ENCODE measurements at regions not wholly inside any gene's neighbourhood (a gene's known extent, or its start where the extent isn't known, plus 50 kb on each side); places are given as distances from the start of the nearest gene placed in this dataset.

DNA sequence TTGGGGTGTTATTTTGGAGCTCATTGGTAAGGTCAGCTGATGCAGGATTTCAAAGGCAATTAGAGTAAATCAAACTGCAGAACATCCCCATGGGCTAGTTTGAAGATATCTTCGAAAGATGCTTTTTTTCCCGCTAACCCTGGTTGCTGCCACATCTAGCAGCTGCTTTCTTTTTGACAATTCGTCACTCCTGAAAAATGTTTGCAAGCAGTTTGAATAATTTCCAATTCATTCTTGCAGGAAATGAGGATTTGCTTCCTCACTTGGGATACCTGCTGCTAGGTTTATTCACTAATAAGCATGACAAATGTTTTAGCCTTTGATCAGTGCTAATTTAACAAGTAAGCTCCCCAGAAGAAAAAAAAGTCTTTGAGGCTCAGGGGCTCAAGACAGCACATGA is 649.6 kb upstream of the RORB start:
- H3K4me3 ChIP-seq (ENCODE audit: low read depth, low read length): no peak overlapping the region
- TF ChIP-seq, protein P1, sequence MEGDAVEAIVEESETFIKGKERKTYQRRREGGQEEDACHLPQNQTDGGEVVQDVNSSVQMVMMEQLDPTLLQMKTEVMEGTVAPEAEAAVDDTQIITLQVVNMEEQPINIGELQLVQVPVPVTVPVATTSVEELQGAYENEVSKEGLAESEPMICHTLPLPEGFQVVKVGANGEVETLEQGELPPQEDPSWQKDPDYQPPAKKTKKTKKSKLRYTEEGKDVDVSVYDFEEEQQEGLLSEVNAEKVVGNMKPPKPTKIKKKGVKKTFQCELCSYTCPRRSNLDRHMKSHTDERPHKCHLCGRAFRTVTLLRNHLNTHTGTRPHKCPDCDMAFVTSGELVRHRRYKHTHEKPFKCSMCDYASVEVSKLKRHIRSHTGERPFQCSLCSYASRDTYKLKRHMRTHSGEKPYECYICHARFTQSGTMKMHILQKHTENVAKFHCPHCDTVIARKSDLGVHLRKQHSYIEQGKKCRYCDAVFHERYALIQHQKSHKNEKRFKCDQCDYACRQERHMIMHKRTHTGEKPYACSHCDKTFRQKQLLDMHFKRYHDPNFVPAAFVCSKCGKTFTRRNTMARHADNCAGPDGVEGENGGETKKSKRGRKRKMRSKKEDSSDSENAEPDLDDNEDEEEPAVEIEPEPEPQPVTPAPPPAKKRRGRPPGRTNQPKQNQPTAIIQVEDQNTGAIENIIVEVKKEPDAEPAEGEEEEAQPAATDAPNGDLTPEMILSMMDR (IDR thresholded peaks at IDR 0.05; ENCODE audit: borderline replicate concordance, insufficient read depth, low read depth, low read length): no peak

GRCh38 chr9:73853549-73853948 is 643.6 kb upstream of the RORB start:
- no peak overlapping the region for H3K4me3 ChIP-seq (ENCODE audit: low read depth, low read length)
- TF ChIP-seq, protein P1 (IDR thresholded peaks at IDR 0.05; ENCODE audit: borderline replicate concordance, insufficient read depth, low read depth, low read length): no peak

- no peak overlapping the region for H3K4me3 ChIP-seq (ENCODE audit: low read depth, low read length)
- TF ChIP-seq, protein P1 (IDR thresholded peaks at IDR 0.05; ENCODE audit: borderline replicate concordance, insufficient read depth, low read depth, low read length): no peak
Observed at GRCh38 chr9:73855206-73855605, 641.9 kb upstream of the RORB start.

- H3K4me3 ChIP-seq (ENCODE audit: low read depth, low read length): no peak overlapping the region
- TF ChIP-seq, protein P1 (IDR thresholded peaks at IDR 0.05; ENCODE audit: borderline replicate concordance, insufficient read depth, low read depth, low read length): no peak
Observed at GRCh38 chr9:73863924-73864323, 633.2 kb upstream of the RORB start.

DNA sequence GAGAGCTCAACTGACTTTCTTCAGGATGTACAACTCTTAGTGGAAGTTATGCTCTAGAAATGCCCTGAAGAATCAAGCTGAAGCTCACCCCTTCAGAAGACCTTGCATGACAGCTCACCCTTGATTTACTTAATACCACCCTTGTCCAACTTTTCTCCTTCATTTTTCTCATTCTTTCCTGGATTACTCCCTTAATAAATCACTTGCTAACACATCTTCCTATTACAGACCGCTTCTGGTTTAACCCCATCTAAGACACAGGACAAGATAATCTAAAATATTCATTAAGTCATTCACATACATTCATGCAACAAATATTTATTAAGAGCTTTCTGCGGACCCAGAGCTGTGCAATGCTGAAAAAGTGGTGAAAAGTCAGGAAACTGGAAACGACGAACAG is 630.7 kb upstream of the RORB start:
- TF ChIP-seq, protein P1 (IDR thresholded peaks at IDR 0.05; ENCODE audit: borderline replicate concordance, insufficient read depth, low read depth, low read length): no peak
- H3K4me3 ChIP-seq (ENCODE audit: low read depth, low read length): no peak overlapping the region

DNA sequence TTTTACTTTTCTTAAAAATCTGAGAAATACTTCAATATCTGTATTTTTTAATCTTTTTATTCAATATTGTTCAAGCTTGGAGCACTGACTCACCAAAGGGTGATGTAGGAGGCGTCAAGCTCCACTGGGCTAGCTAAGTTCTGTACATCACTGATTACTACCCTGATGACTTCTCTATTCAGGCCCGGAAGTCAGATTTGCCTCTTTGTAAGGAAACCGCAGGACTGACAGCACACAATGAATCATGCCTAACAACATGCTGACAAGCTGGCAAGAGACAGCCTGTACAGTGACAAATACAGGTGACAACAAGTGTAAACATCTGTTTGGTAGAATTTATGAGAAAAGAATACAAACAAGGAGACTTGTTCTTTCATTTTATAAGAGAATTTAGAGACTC is 627.9 kb upstream of the RORB start:
- TF ChIP-seq, protein P1 (IDR thresholded peaks at IDR 0.05; ENCODE audit: borderline replicate concordance, insufficient read depth, low read depth, low read length): no peak
- H3K4me3 ChIP-seq (ENCODE audit: low read depth, low read length): no peak overlapping the region

GRCh38 chr9:73871636-73872035 is 625.5 kb upstream of the RORB start:
- TF ChIP-seq, protein P1 (IDR thresholded peaks at IDR 0.05; ENCODE audit: borderline replicate concordance, insufficient read depth, low read depth, low read length): no peak
- no peak overlapping the region for H3K4me3 ChIP-seq (ENCODE audit: low read depth, low read length)

All from GM12875 (cell line).